DOHH2 (cell line): ENCODE measurements at regions not wholly inside any gene's neighbourhood (a gene's known extent, or its start where the extent isn't known, plus 50 kb on each side); places are given as distances from the start of the nearest gene placed in this dataset.

ENCODE experiments used
- H3F3A ChIP-seq: fragments of 200-600 bp; sonication (generic), shearing (Covaris generic); 2 replicates; pipeline ENCODE4 v1.6.0; 2016; ENCODE audit warnings: antibody characterized with exemption, mild to moderate bottlenecking; ENCODE audit not compliant: control insufficient read depth, insufficient read depth
- H3K27ac ChIP-seq: fragments of 200-600 bp; sonication (generic); 2 replicates; pipeline ENCODE4 v1.5.1; 2014; ENCODE audit warnings: low read depth, mild to moderate bottlenecking, low read length, moderate library complexity
- H3K27me3 ChIP-seq: fragments of 200-600 bp; sonication (generic); 2 replicates; pipeline ENCODE4 v1.6.1; 2014; ENCODE audit warnings: mild to moderate bottlenecking, low read length, mixed read lengths; ENCODE audit not compliant: control insufficient read depth
- H3K36me3 ChIP-seq: fragments of 200-600 bp; sonication (generic); 2 replicates; pipeline ENCODE4 v1.6.1; 2014; ENCODE audit warnings: mild to moderate bottlenecking, low read length, moderate library complexity, mixed read lengths; ENCODE audit not compliant: control insufficient read depth
- H3K4me1 ChIP-seq: fragments of 200-600 bp; sonication (generic); 2 replicates; pipeline ENCODE4 v1.6.1; 2014; ENCODE audit warnings: mild to moderate bottlenecking, low read length, mixed read lengths; ENCODE audit not compliant: control insufficient read depth
- H3K4me2 ChIP-seq: fragments of 200-600 bp; sonication (generic); 2 replicates; pipeline ENCODE4 v1.6.0; 2014; ENCODE audit warnings: mild to moderate bottlenecking, low read length, moderate library complexity
- H3K4me3 ChIP-seq: fragments of 200-600 bp; sonication (generic); 2 replicates; pipeline ENCODE4 v1.5.1; 2014; ENCODE audit warnings: mild to moderate bottlenecking, low read length, mixed read lengths
- H3K79me2 ChIP-seq: fragments of 200-600 bp; sonication (generic); 2 replicates; pipeline ENCODE4 v1.6.1; 2014; ENCODE audit warnings: mild to moderate bottlenecking, low read length, mixed read lengths; ENCODE audit not compliant: control insufficient read depth
- H3K9me2 ChIP-seq: fragments of 200-600 bp; sonication (generic); replicated peaks from 2 replicates; pipeline ENCODE4 v1.6.1; 2014; ENCODE audit warnings: mild to moderate bottlenecking, low read length, mixed read lengths; ENCODE audit not compliant: control insufficient read depth
- H3K9me3 ChIP-seq: fragments of 200-600 bp; sonication (generic); 2 replicates; pipeline ENCODE4 v1.6.1; 2014; ENCODE audit warnings: antibody characterized with exemption, low read length, mixed read lengths; ENCODE audit not compliant: control insufficient read depth, insufficient read depth
- H4K20me1 ChIP-seq: fragments of 200-600 bp; sonication (generic); 2 replicates; pipeline ENCODE4 v1.6.0; 2014; ENCODE audit warnings: low read depth, mild to moderate bottlenecking, antibody characterized with exemption, low read length, moderate library complexity; ENCODE audit not compliant: control insufficient read depth, insufficient read depth
- CTCF ChIP-seq: fragments of 200-600 bp; sonication (generic); IDR thresholded peaks from one replicate; pipeline ENCODE4 v1.5.1; 2014; ENCODE audit warnings: antibody characterized with exemption, mild to moderate bottlenecking, low read depth, low read length; ENCODE audit not compliant: poor library complexity, severe bottlenecking
- EZH2phosphoT487 ChIP-seq: fragments of 200-600 bp; sonication (generic); IDR thresholded peaks from 2 replicates; pipeline ENCODE4 v1.6.1; 2017; ENCODE audit warnings: borderline replicate concordance, mild to moderate bottlenecking, antibody characterized with exemption, low read length, moderate library complexity, mixed read lengths

DNA sequence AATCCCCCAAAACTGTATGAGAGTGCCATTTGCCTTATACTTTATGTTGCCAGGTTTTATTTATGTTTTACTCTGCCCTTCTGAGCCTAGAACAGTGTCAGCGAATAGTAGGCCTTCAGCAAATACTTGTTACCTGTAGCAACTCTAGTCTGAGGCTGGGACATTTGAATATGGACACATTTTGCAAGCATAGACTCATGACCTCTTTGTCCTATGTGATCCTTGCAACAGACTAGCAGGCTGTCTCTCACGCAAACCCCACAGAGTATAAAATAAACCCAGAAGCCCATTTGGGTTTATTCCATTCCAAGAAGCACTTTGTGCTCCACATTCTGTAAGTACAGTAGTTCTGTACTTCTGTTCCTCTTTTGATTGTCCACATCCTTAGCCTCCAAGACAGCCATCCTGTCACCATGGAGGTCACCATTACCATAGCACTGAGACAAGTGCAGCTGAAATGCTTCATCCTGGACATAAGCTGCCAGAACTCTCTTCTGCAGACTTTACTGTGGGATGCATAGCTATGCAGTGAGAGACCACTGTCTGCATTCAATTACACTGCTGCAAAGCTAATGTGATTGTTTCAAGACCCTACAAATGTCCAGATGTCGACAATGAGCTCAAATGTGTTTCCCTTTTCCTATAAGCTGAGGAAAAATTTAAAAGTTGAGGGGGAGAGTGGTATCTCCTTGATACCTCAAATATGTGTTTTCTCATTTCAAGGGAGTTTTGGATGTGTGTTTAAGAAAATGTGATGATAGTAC is 425.7 kb downstream of the PID1 start:
- Histone ChIP-seq H4K20me1 (no peaks in the 10 kb centered on the region), H3K4me2 (no peak overlapping the region), H3K79me2 (no peaks in the 10 kb centered on the region), H3K9me2 (no peaks in the 10 kb centered on the region), H3K4me1 (no peaks in the 10 kb centered on the region), H3K36me3 (no peaks in the 10 kb centered on the region), H3K27ac (no peak overlapping the region), H3K4me3 (no peak overlapping the region), H3F3A (no peaks in the 10 kb centered on the region), H3K9me3 (no peaks in the 10 kb centered on the region), H3K27me3 (no peaks in the 10 kb centered on the region)
- TF ChIP-seq CTCF, result no peak
- no peak for TF ChIP-seq EZH2phosphoT487

DNA sequence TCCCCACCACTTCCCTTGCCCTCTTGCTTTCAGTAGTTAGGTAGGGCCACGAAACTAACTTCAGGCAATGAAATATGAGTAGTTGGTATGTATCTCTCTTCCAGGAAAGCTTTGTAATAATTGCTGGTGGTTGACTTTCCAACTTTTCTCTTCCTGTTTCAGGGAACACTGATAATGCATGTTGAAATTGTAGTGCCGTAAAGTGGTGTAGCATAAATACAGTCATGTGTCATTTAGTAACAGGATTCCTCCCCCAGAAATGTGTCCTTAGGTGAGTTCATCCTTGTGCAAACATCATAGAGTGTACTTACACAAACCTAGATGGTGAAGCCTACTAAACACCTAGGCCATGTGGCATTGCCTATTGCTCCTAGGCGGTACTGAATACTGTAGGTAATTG is 429.2 kb downstream of the PID1 start:
- no peaks in the 10 kb centered on the region for H3K9me3 ChIP-seq
- no peaks in the 10 kb centered on the region for H4K20me1 ChIP-seq
- no peaks in the 10 kb centered on the region for H3K9me2 ChIP-seq
- TF ChIP-seq CTCF (no peak), EZH2phosphoT487 (no peak)
- H3K4me2 ChIP-seq, result no peak overlapping the region
- no peak overlapping the region for H3K27ac ChIP-seq
- H3K36me3 ChIP-seq, result no peaks in the 10 kb centered on the region
- no peaks in the 10 kb centered on the region for H3K4me1 ChIP-seq
- no peak overlapping the region for H3K4me3 ChIP-seq
- no peaks in the 10 kb centered on the region for H3F3A ChIP-seq
- H3K27me3 ChIP-seq, result no peaks in the 10 kb centered on the region
- H3K79me2 ChIP-seq, result no peaks in the 10 kb centered on the region

- H4K20me1 ChIP-seq, result no peaks in the 10 kb centered on the region
Observed at GRCh38 chr2:228841475-228841874, 429.6 kb downstream of the PID1 start.

GRCh38 chr2:228840743-228841114 is 430.4 kb downstream of the PID1 start:
- Histone ChIP-seq H3F3A (no peaks in the 10 kb centered on the region), H3K4me1 (no peaks in the 10 kb centered on the region), H3K4me2 (no peak overlapping the region), H3K27ac (no peak overlapping the region), H3K9me2 (no peaks in the 10 kb centered on the region), H3K36me3 (no peaks in the 10 kb centered on the region), H3K79me2 (no peaks in the 10 kb centered on the region), H3K9me3 (no peaks in the 10 kb centered on the region), H3K27me3 (no peaks in the 10 kb centered on the region), H3K4me3 (no peak overlapping the region), H4K20me1 (no peaks in the 10 kb centered on the region)
- TF ChIP-seq CTCF (no peak), EZH2phosphoT487 (no peak)

More at GRCh38 chr2:228841475-228841874, 429.6 kb downstream of the PID1 start:
- Histone ChIP-seq H3K4me1 (no peaks in the 10 kb centered on the region), H3K9me2 (no peaks in the 10 kb centered on the region), H3K4me2 (no peak overlapping the region), H3K4me3 (no peak overlapping the region), H3F3A (no peaks in the 10 kb centered on the region), H3K36me3 (no peaks in the 10 kb centered on the region), H3K27me3 (no peaks in the 10 kb centered on the region), H3K27ac (no peak overlapping the region), H3K79me2 (no peaks in the 10 kb centered on the region), H3K9me3 (no peaks in the 10 kb centered on the region)
- no peak for TF ChIP-seq EZH2phosphoT487
